ENCODE measurements at regions not wholly inside any gene's neighbourhood (a gene's known extent, or its start where the extent isn't known, plus 50 kb on each side); places are given as distances from the start of the nearest gene placed in this dataset.
"Not testable (repeated sequence)": the region's sequence is repeated elsewhere in the genome, so short reads cannot be mapped to it uniquely, and the experiment has no call there.

GRCh38 chrY:9623196-9623595 is 95.5 kb downstream of the TSPY10 start (continued):
- TF ChIP-seq ZNF462 (CRISPR knock-in tag; IDR thresholded peaks at IDR 0.05), result no peak
- TF ChIP-seq STAT1 (IDR thresholded peaks at IDR 0.05; ENCODE audit: unreplicated experiment), result no peak

- H3K4me3 ChIP-seq; H2AFZ ChIP-seq; H3F3A ChIP-seq (replicated peaks; ENCODE audit: low read depth); H3K27ac ChIP-seq (ENCODE audit: low read depth); H4K20me1 ChIP-seq (replicated peaks; ENCODE audit: insufficient read depth); H3K27me3 Mint-ChIP-seq (ENCODE audit: insufficient read depth, low read depth, poor library complexity); H3K36me3 ChIP-seq (ENCODE audit: insufficient read depth); H3K4me2 ChIP-seq; H3K9me3 Mint-ChIP-seq; H3K27ac Mint-ChIP-seq; H3K4me1 Mint-ChIP-seq; H3K79me2 ChIP-seq (replicated peaks; ENCODE audit: insufficient read depth); ATAC-seq; DNase-seq (ENCODE audit: low spot score); H3K4me3 Mint-ChIP-seq; H3K27me3 ChIP-seq (ENCODE audit: insufficient read depth); H3K9me2 ChIP-seq (ENCODE audit: insufficient read depth); H3K4me1 ChIP-seq (ENCODE audit: insufficient read depth); H3K36me3 Mint-ChIP-seq (ENCODE audit: low read depth): not testable (repeated sequence)
Observed at GRCh38 chrY:9640595-9641132, 113.0 kb downstream of the TSPY10 start.

GRCh38 chrY:9666204-9666603 is 138.5 kb downstream of the TSPY10 start:
- H3K27me3 Mint-ChIP-seq (ENCODE audit: insufficient read depth, low read depth, poor library complexity); DNase-seq (ENCODE audit: low spot score); H3K27me3 ChIP-seq (ENCODE audit: insufficient read depth); H3K27ac Mint-ChIP-seq; H3K9me2 ChIP-seq (ENCODE audit: insufficient read depth); H4K20me1 ChIP-seq (replicated peaks; ENCODE audit: insufficient read depth); H3K4me1 Mint-ChIP-seq; H3K27ac ChIP-seq (ENCODE audit: low read depth); H3F3A ChIP-seq (replicated peaks; ENCODE audit: low read depth); H3K4me3 Mint-ChIP-seq; H3K4me3 ChIP-seq; H3K79me2 ChIP-seq (replicated peaks; ENCODE audit: insufficient read depth); H3K4me1 ChIP-seq (ENCODE audit: insufficient read depth); H2AFZ ChIP-seq; ATAC-seq; H3K36me3 Mint-ChIP-seq (ENCODE audit: low read depth); H3K36me3 ChIP-seq (ENCODE audit: insufficient read depth); H3K4me2 ChIP-seq: not testable (repeated sequence)
- peaks cover 21% of the 10 kb centered on the region for H3K9me3 Mint-ChIP-seq

GRCh38 chrY:9692481-9692880 is 164.8 kb downstream of the TSPY10 start:
- H3K4me2 ChIP-seq; DNase-seq (ENCODE audit: low spot score); H3K36me3 Mint-ChIP-seq (ENCODE audit: low read depth); H2AFZ ChIP-seq; H3K36me3 ChIP-seq (ENCODE audit: insufficient read depth); H3F3A ChIP-seq (replicated peaks; ENCODE audit: low read depth); H3K27ac Mint-ChIP-seq; H3K9me3 Mint-ChIP-seq; H3K4me1 Mint-ChIP-seq; H3K79me2 ChIP-seq (replicated peaks; ENCODE audit: insufficient read depth); ATAC-seq; H3K4me3 ChIP-seq; H4K20me1 ChIP-seq (replicated peaks; ENCODE audit: insufficient read depth); H3K4me1 ChIP-seq (ENCODE audit: insufficient read depth); H3K27me3 ChIP-seq (ENCODE audit: insufficient read depth); H3K27me3 Mint-ChIP-seq (ENCODE audit: insufficient read depth, low read depth, poor library complexity); H3K4me3 Mint-ChIP-seq; H3K9me2 ChIP-seq (ENCODE audit: insufficient read depth); H3K27ac ChIP-seq (ENCODE audit: low read depth): not testable (repeated sequence)

GRCh38 chrY:9716932-9717331 is 189.3 kb downstream of the TSPY10 start:
- H3K4me2 ChIP-seq; H3K36me3 Mint-ChIP-seq (ENCODE audit: low read depth); H3K4me3 ChIP-seq; H3K27me3 Mint-ChIP-seq (ENCODE audit: insufficient read depth, low read depth, poor library complexity); H3K27ac Mint-ChIP-seq; H3K27ac ChIP-seq (ENCODE audit: low read depth); H3K9me3 Mint-ChIP-seq; H4K20me1 ChIP-seq (replicated peaks; ENCODE audit: insufficient read depth); H3K4me1 Mint-ChIP-seq; H3F3A ChIP-seq (replicated peaks; ENCODE audit: low read depth); H3K79me2 ChIP-seq (replicated peaks; ENCODE audit: insufficient read depth); ATAC-seq; H3K27me3 ChIP-seq (ENCODE audit: insufficient read depth); DNase-seq (ENCODE audit: low spot score); H2AFZ ChIP-seq; H3K4me1 ChIP-seq (ENCODE audit: insufficient read depth); H3K4me3 Mint-ChIP-seq; H3K9me2 ChIP-seq (ENCODE audit: insufficient read depth); H3K36me3 ChIP-seq (ENCODE audit: insufficient read depth): not testable (repeated sequence)
